ENCODE measurements at regions not wholly inside any gene's neighbourhood (a gene's known extent, or its start where the extent isn't known, plus 50 kb on each side); places are given as distances from the start of the nearest gene placed in this dataset.

DNA sequence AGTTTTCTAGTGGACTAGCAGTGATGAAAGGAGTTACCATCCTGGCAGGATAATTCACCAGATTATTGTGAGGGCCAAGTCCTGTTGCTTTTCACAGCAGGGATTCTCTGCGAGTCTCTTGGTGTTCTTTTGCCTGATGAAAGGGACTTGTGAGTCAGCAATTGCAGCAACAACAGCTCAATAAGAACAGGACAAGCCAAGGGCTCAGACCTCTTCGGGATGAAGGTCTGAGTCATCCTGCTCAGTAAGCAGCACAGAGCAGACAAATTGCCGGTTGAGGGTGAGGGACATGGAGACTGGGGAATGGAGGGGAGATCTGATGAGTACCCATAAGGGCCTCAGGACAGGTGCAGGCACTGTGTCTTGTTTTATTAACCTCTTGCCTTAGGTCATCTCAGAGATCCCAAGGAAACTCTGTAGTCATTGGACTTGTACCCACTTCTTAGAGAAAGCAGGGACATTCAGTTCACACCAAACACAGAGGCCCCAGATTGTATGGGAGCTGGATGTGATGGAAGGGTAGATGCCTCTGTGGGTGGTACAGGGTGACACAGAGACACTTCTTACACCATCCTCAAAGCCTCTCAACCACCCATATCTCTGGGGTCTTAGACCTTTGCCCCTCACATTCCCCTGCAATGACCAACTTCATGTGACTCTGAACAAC is 173.8 kb upstream of the TLE3 start:
- TF ChIP-seq CTCF (IDR thresholded peaks at IDR 0.05; ENCODE audit: low read depth, low read length, poor library complexity, severe bottlenecking) (no peak), EZH2phosphoT487 (IDR thresholded peaks at IDR 0.05; ENCODE audit: borderline replicate concordance, low read length) (no peak)
